Activated T-helper 2 cell treated with anti-CD3 and anti-CD28 coated beads, Interferon-gamma antibody, Interleukin-2, Interleukin-4, amounts not matched to agents 10 μg/mL and 5 μg/mL and 100 μg/mL, durations not matched to agents 14 hours and 24 hours and 36 hours (primary cell): ENCODE measurements at regions not wholly inside any gene's neighbourhood (a gene's known extent, or its start where the extent isn't known, plus 50 kb on each side); places are given as distances from the start of the nearest gene placed in this dataset.
"Not testable (repeated sequence)": the region's sequence is repeated elsewhere in the genome, so short reads cannot be mapped to it uniquely, and the experiment has no call there.

ENCODE experiments used
- DNase-seq: peaks from one replicate; pipeline ENCODE4 v3.0.0; 2021; ENCODE audit warnings: low spot score
- H3K27ac Mint-ChIP-seq: one replicate; pipeline ENCODE4 v1.8.0; 2021; ENCODE audit warnings: mixed read lengths
- H3K27me3 Mint-ChIP-seq: one replicate; pipeline ENCODE4 v1.8.0; 2021; ENCODE audit warnings: low read depth, mixed read lengths
- H3K36me3 Mint-ChIP-seq: one replicate; pipeline ENCODE4 v1.8.0; 2021; ENCODE audit warnings: low read depth, mixed read lengths
- H3K4me1 Mint-ChIP-seq: one replicate; pipeline ENCODE4 v1.8.0; 2021; ENCODE audit warnings: low read depth, mixed read lengths
- H3K4me3 Mint-ChIP-seq: one replicate; pipeline ENCODE4 v1.8.0; 2021; ENCODE audit warnings: low read depth, mild to moderate bottlenecking, moderate library complexity, mixed read lengths
- H3K9me3 Mint-ChIP-seq: one replicate; pipeline ENCODE4 v1.8.0; 2021; ENCODE audit warnings: mixed read lengths
- intact Hi-C: fragments of 100-400 bp; cut with micrococcal nuclease; formaldehyde crosslinking; loops from one replicate; pipeline ENCODE4 v1.15.1; 2023

DNA sequence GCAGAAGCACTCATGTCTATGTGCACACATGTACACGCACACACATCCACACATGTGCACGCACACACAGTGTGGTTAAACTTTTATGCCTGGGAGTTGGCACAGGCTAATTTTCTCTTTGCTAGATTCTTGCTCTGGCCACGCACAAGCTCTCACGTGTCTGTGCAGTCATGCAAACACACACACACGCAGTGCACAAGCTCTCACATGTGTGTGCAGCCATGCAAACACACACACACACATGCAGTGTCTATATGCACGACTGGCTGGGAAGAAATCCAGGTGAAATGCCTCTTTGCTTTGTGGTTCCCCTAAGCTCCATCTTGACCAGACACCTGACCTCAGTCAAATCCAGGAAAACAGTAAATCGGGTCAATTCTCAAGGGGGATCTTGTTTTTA, 138.0 kb downstream of the SHOX start:
- intact Hi-C loops, result no loop called here
- H3K9me3 Mint-ChIP-seq, result peaks cover 22% of the 10 kb centered on the region
- no peak for DNase-seq

DNA sequence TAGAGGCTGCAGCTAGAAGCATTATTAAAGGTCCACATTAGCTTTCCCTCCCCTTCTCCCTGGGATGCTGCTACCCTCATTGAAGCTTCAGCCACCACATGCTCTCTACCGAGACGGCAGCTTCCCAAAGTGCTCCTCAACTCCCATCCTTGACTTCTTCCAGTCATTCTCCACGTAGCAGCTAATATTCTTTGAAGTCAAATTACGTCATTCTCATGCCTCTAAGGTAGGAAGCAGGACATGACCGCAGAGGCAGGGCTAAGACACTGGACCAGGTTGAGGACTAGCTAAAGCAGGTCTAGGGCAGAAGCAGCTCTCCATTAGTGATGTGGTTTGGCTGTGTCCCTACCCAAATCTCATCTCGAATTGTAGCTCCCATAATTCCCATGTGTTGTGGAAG, 128.3 kb downstream of the SHOX start:
- Mint-ChIP-seq H3K36me3 (no peaks in the 10 kb centered on the region), H3K27me3 (no peaks in the 10 kb centered on the region), H3K9me3 (peaks cover 11% of the 10 kb centered on the region), H3K4me1 (no peaks in the 10 kb centered on the region), H3K27ac (no peak overlapping the region), H3K4me3 (no peak overlapping the region)
- no peak for DNase-seq
- intact Hi-C loops, result no loop called here

More for the DNA sequence above, 138.0 kb downstream of the SHOX start:
- Mint-ChIP-seq H3K27me3 (no peaks in the 10 kb centered on the region), H3K36me3 (no peaks in the 10 kb centered on the region), H3K4me3 (no peak overlapping the region), H3K27ac (no peak overlapping the region), H3K4me1 (no peaks in the 10 kb centered on the region)

GRCh38 chrX:750812-751211, 120.2 kb downstream of the SHOX start:
- Mint-ChIP-seq H3K4me1 (no peaks in the 10 kb centered on the region), H3K27me3 (no peaks in the 10 kb centered on the region), H3K36me3 (no peaks in the 10 kb centered on the region), H3K4me3 (no peak overlapping the region), H3K9me3 (peaks cover 10% of the 10 kb centered on the region), H3K27ac (no peak overlapping the region)
- no peak for DNase-seq
- intact Hi-C loops, result no loop called here

DNA sequence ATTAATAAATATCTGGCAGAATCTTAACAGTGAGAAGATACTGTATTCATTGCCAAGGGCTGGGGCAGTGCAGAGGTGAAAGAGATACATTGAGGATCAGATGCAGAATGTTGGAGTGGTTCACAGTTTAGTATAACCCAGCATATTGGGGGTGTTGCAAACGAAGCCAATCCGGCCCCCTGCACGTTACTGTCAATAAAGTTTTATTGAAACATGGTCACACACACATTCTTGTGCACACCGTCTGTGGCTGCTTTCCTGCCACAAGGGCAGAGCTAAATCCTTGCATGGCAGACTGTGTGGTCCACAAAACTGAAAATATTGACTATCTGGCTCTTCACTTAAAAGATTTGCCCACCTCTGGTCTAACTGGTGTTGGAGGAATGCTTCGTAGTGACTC, 119.7 kb downstream of the SHOX start:
- H3K9me3 Mint-ChIP-seq, result peaks cover 14% of the 10 kb centered on the region
- no peak for DNase-seq
- intact Hi-C loops, result no loop called here
- no peak overlapping the region for H3K4me3 Mint-ChIP-seq
- no peak overlapping the region for H3K27ac Mint-ChIP-seq
- H3K36me3 Mint-ChIP-seq, result no peaks in the 10 kb centered on the region
- no peaks in the 10 kb centered on the region for H3K4me1 Mint-ChIP-seq
- H3K27me3 Mint-ChIP-seq, result no peaks in the 10 kb centered on the region

DNA sequence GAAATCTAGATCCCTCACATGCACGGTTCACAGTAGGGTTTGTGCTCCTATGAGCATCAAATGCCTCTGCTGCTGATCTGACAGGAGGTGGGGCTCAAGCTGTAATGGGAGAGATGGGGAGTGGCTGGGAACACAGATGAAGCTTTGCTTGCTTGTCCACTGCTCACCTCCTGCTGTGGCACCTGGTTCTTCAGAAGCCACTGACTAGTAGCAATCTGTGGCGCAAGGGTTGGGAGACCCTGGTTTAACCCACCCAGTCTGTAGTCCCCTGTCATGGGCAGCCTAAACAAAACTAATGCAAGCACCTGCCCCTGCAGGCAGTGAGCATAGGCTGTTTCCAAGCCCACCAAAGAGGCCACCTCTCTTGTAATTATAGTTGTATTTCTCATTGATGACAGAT, 116.6 kb downstream of the SHOX start:
- intact Hi-C loops, result no loop called here

DNA sequence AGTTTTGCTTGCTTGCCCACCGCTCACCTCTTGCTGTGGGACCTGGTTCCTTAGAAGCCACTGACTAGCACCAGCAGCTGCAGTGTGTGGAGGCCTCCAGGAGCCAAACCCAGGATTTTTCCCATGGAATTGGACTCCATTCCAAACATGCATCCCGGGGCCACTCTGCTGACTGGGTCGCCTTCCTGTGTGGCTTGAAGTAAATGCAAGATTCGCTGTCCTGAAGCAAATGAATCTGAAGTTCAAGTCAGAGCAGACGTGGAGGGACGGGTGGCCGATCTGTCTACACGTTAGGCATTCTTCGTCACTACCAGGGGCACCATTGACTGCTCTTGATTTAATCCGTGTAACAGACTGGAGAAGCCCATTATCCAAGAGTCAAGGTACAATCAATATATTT, 109.0 kb downstream of the SHOX start:
- H3K36me3 Mint-ChIP-seq, result no peaks in the 10 kb centered on the region
- no peak for DNase-seq
- H3K27ac Mint-ChIP-seq, result no peak overlapping the region
- peaks cover 39% of the 10 kb centered on the region for H3K9me3 Mint-ChIP-seq
- H3K27me3 Mint-ChIP-seq, result no peaks in the 10 kb centered on the region
- no peaks in the 10 kb centered on the region for H3K4me1 Mint-ChIP-seq
- H3K4me3 Mint-ChIP-seq, result no peak overlapping the region
- intact Hi-C loops, result no loop called here

More for the DNA sequence above, 116.6 kb downstream of the SHOX start:
- Mint-ChIP-seq H3K36me3 (no peaks in the 10 kb centered on the region), H3K9me3 (peaks cover 40% of the 10 kb centered on the region), H3K4me3 (no peak overlapping the region), H3K4me1 (no peaks in the 10 kb centered on the region), H3K27ac (no peak overlapping the region), H3K27me3 (no peaks in the 10 kb centered on the region)
- no peak for DNase-seq

- H3K27me3 Mint-ChIP-seq, H3K36me3 Mint-ChIP-seq, H3K4me3 Mint-ChIP-seq, DNase-seq, H3K4me1 Mint-ChIP-seq, intact Hi-C loops, H3K27ac Mint-ChIP-seq: not testable (repeated sequence)
- peaks cover 17% of the 10 kb centered on the region for H3K9me3 Mint-ChIP-seq
These were observed 106.4 kb downstream of the SHOX start for GRCh38 chrX:737021-737420.

DNA sequence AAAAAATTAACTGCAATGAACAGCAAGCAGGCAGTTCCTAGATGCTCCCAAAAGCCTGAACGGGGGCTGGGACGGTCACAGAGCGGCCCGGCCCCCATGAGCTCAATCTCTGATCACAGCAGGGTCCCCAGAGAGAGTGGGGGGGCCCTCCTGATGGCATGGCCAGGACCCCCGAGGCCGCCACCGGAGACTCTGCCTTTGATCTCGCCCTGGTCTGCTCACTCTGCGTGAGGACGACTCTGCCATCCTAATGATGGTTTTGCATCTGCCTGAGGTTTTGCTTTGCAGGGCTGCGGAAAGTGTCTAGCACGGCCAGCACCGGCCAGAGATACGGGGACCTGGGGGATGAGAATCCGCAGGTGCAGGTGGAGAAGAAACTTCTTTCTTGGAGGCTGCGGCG, 103.8 kb downstream of the SHOX start:
- Mint-ChIP-seq H3K9me3 (peaks cover 3% of the 10 kb centered on the region), H3K27ac (no peak overlapping the region), H3K36me3 (no peaks in the 10 kb centered on the region), H3K4me1 (no peaks in the 10 kb centered on the region), H3K27me3 (no peaks in the 10 kb centered on the region), H3K4me3 (no peak overlapping the region)
- intact Hi-C loops, result no loop called here
- no peak for DNase-seq

GRCh38 chrX:733961-734360, 103.4 kb downstream of the SHOX start:
- intact Hi-C loops, result no loop called here
- no peak overlapping the region for H3K4me3 Mint-ChIP-seq
- H3K9me3 Mint-ChIP-seq, result peaks cover 3% of the 10 kb centered on the region
- no peaks in the 10 kb centered on the region for H3K27me3 Mint-ChIP-seq
- H3K36me3 Mint-ChIP-seq, result no peaks in the 10 kb centered on the region
- no peaks in the 10 kb centered on the region for H3K4me1 Mint-ChIP-seq
- no peak for DNase-seq
- no peak overlapping the region for H3K27ac Mint-ChIP-seq

GRCh38 chrX:729583-730409, 99.2 kb downstream of the SHOX start:
- intact Hi-C loops, result no loop called here
- H3K27me3 Mint-ChIP-seq, result no peaks in the 10 kb centered on the region
- H3K36me3 Mint-ChIP-seq, result no peaks in the 10 kb centered on the region
- no peak for DNase-seq
- H3K4me3 Mint-ChIP-seq, result no peak overlapping the region
- H3K4me1 Mint-ChIP-seq, result no peaks in the 10 kb centered on the region
- H3K27ac Mint-ChIP-seq, result no peak overlapping the region
- H3K9me3 Mint-ChIP-seq, result peaks cover 8% of the 10 kb centered on the region

DNA sequence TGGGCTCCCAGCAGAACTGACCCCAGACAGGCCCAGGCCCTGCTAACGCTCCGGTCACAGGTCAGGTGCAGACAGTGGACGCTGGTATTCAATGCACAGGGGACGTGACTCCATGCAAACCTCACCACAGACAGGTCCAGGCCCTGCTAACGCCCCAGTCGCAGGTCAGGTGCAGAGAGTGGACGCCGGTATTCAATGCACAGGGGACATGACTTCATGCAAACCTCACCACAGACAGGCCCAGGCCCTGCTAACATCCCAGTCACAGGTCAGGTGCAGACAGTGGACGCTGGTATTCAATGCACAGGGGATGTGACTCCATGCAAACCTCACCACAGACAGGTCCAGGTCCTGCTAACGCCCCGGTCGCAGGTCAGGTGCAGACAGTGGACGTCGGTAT, 98.5 kb downstream of the SHOX start:
- H3K4me3 Mint-ChIP-seq, H3K27me3 Mint-ChIP-seq, DNase-seq, intact Hi-C loops, H3K27ac Mint-ChIP-seq, H3K4me1 Mint-ChIP-seq, H3K36me3 Mint-ChIP-seq: not testable (repeated sequence)
- peaks cover 14% of the 10 kb centered on the region for H3K9me3 Mint-ChIP-seq

GRCh38 chrX:728639-729038, 98.0 kb downstream of the SHOX start:
- DNase-seq, H3K27ac Mint-ChIP-seq, H3K4me1 Mint-ChIP-seq, H3K4me3 Mint-ChIP-seq, H3K36me3 Mint-ChIP-seq, intact Hi-C loops, H3K27me3 Mint-ChIP-seq: not testable (repeated sequence)
- peaks cover 18% of the 10 kb centered on the region for H3K9me3 Mint-ChIP-seq

DNA sequence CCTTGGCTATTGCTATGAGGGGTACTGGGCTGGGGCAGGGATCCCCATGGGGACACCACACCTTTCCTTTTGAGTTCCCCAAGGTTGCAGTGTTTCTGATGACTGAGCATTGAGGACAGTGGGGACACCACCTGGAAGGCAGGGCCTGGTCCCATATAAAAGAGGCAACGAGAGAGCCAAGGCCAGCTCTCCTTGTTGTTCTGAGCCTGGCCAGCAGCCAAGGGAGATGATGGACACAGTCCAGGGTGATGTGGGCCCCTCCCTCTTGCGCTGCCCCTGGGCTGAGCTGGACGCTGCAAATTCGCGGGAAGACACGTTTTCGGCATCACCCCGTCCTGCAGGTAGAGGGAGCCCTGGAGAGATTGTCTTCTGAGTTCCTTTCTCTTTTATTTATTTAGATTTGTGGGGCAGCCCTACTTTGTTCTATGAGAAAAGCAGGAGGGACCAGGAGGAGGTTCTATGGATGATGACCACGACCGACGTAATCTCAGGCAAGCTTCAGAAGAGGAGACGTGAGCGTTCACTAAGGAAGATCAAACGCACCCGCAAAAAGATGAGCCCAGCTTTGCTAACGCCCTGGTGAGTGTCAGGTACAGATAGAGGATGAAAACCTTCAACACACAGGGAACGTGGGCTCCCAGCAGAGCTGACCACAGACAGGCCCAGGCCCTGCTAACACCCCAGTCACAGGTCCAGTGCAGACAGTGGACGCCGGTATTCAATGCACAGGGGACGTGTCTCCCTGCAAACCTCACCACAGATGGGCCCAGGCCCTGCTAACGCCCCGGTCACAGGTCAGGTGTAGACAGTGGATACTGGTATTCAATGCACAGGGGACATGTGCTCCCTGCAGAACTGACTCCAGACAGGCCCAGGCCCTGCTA, 97.4 kb downstream of the SHOX start:
- H3K4me3 Mint-ChIP-seq, result no peak overlapping the region
- H3K36me3 Mint-ChIP-seq, result no peaks in the 10 kb centered on the region
- DNase-seq, result no peak
- intact Hi-C loops, result no loop called here
- H3K9me3 Mint-ChIP-seq, result peaks cover 23% of the 10 kb centered on the region
- H3K27me3 Mint-ChIP-seq, result no peaks in the 10 kb centered on the region
- no peak overlapping the region for H3K27ac Mint-ChIP-seq
- H3K4me1 Mint-ChIP-seq, result no peaks in the 10 kb centered on the region
